Progenitor cell of endocrine pancreas (in vitro differentiated cells): ENCODE measurements at regions not wholly inside any gene's neighbourhood (a gene's known extent, or its start where the extent isn't known, plus 50 kb on each side); places are given as distances from the start of the nearest gene placed in this dataset.

Experiments
- DNase-seq: peaks from one replicate; pipeline ENCODE4 v3.0.0; 2021; ENCODE audit warnings: low spot score; ENCODE audit not compliant: unreplicated experiment
- H3K27ac Mint-ChIP-seq: 2 replicates; pipeline ENCODE4 v1.8.0; 2021; ENCODE audit warnings: mild to moderate bottlenecking, moderate library complexity, mixed read lengths
- H3K27me3 Mint-ChIP-seq: 2 replicates; pipeline ENCODE4 v1.8.0; 2021; ENCODE audit warnings: mixed read lengths
- H3K36me3 Mint-ChIP-seq: 2 replicates; pipeline ENCODE4 v1.8.0; 2022; ENCODE audit warnings: mixed read lengths; ENCODE audit not compliant: insufficient read depth
- H3K4me1 Mint-ChIP-seq: 2 replicates; pipeline ENCODE4 v1.8.0; 2021; ENCODE audit warnings: low read depth, mixed read lengths
- H3K4me3 Mint-ChIP-seq: 2 replicates; pipeline ENCODE4 v1.8.0; 2021; ENCODE audit warnings: low read depth, mild to moderate bottlenecking, moderate library complexity, mixed read lengths
- H3K9me3 Mint-ChIP-seq: 2 replicates; pipeline ENCODE4 v1.8.0; 2021; ENCODE audit warnings: low read depth, mixed read lengths
- CTCF ChIP-seq: fragments of 200-600 bp; sonication (generic); IDR thresholded peaks from one replicate; pipeline ENCODE4 v1.5.0; 2021; ENCODE audit warnings: antibody characterized with exemption, mild to moderate bottlenecking; ENCODE audit not compliant: unreplicated experiment

- H3K4me1 Mint-ChIP-seq: no peaks in the 10 kb centered on the region
- DNase-seq: no peak
- H3K4me3 Mint-ChIP-seq: no peak overlapping the region
- TF ChIP-seq CTCF: no peak
- peaks cover 5% of the 10 kb centered on the region for H3K9me3 Mint-ChIP-seq
- H3K27ac Mint-ChIP-seq: no peak overlapping the region
- H3K27me3 Mint-ChIP-seq: no peaks in the 10 kb centered on the region
- no peaks in the 10 kb centered on the region for H3K36me3 Mint-ChIP-seq
Measured at GRCh38 chr6:2542101-2542857, 208.4 kb downstream of the MYLK4 start.

GRCh38 chr6:2536451-2536850, 214.3 kb downstream of the MYLK4 start:
- H3K4me1 Mint-ChIP-seq: no peaks in the 10 kb centered on the region
- peaks cover 5% of the 10 kb centered on the region for H3K9me3 Mint-ChIP-seq
- H3K27me3 Mint-ChIP-seq: no peaks in the 10 kb centered on the region
- DNase-seq: no peak
- no peak overlapping the region for H3K27ac Mint-ChIP-seq
- no peak overlapping the region for H3K4me3 Mint-ChIP-seq
- TF ChIP-seq CTCF: no peak
- no peaks in the 10 kb centered on the region for H3K36me3 Mint-ChIP-seq

GRCh38 chr6:2535506-2535905, 215.2 kb downstream of the MYLK4 start:
- Mint-ChIP-seq H3K27ac (no peak overlapping the region), H3K4me3 (no peak overlapping the region), H3K36me3 (no peaks in the 10 kb centered on the region), H3K9me3 (peaks cover 5% of the 10 kb centered on the region), H3K27me3 (no peaks in the 10 kb centered on the region), H3K4me1 (no peaks in the 10 kb centered on the region)
- TF ChIP-seq CTCF: no peak
- DNase-seq: no peak

- Mint-ChIP-seq H3K36me3 (no peaks in the 10 kb centered on the region), H3K4me1 (no peaks in the 10 kb centered on the region), H3K27ac (no peak overlapping the region), H3K4me3 (no peak overlapping the region), H3K27me3 (no peaks in the 10 kb centered on the region), H3K9me3 (peaks cover 5% of the 10 kb centered on the region)
- no peak for TF ChIP-seq CTCF
- DNase-seq: no peak
Measured at GRCh38 chr6:2534406-2535042, 216.2 kb downstream of the MYLK4 start.

- Mint-ChIP-seq H3K4me1 (no peaks in the 10 kb centered on the region), H3K9me3 (peaks cover 5% of the 10 kb centered on the region), H3K36me3 (no peaks in the 10 kb centered on the region), H3K27ac (no peak overlapping the region), H3K4me3 (no peak overlapping the region), H3K27me3 (no peaks in the 10 kb centered on the region)
- no peak for DNase-seq
- no peak for TF ChIP-seq CTCF
Measured at GRCh38 chr6:2531426-2532215, 219.1 kb downstream of the MYLK4 start.
